DND-41 (cell line): ENCODE measurements at regions not wholly inside any gene's neighbourhood (a gene's known extent, or its start where the extent isn't known, plus 50 kb on each side); places are given as distances from the start of the nearest gene placed in this dataset.
A peak's percentile ranks its signal among the peaks of the same experiment; 100 is the strongest.

Experiments used
- ATAC-seq: fragments of 200-7000 bp; cut with Tn5 transposase; 3 replicates; pipeline ENCODE4 v1.9.1; 2021; ENCODE audit warnings: low read depth; ENCODE audit not compliant: insufficient read depth
- DNase-seq: peaks from one replicate; pipeline ENCODE4 v3.0.0-alpha.2; 2020
- H2AFZ ChIP-seq: 2 replicates; pipeline ENCODE4 v1.6.0; 2012; ENCODE audit warnings: low read depth, low read length
- H3K27ac ChIP-seq: 2 replicates; pipeline ENCODE4 v1.5.1; 2012; ENCODE audit warnings: low read length, inconsistent platforms
- H3K27me3 ChIP-seq: fragments of 200-600 bp; sonication (generic); 2 replicates; pipeline ENCODE4 v1.6.0; 2012; ENCODE audit warnings: low read length, mild to moderate bottlenecking, inconsistent platforms; ENCODE audit not compliant: insufficient read depth, poor library complexity
- H3K36me3 ChIP-seq: 2 replicates; pipeline ENCODE4 v1.5.1; 2012; ENCODE audit warnings: low read length, inconsistent platforms; ENCODE audit not compliant: insufficient read depth
- H3K4me1 ChIP-seq: 2 replicates; pipeline ENCODE4 v1.5.1; 2012; ENCODE audit warnings: mild to moderate bottlenecking, low read length; ENCODE audit not compliant: insufficient read depth
- H3K4me2 ChIP-seq: 2 replicates; pipeline ENCODE4 v1.6.0; 2012; ENCODE audit warnings: mild to moderate bottlenecking, moderate library complexity, low read length, inconsistent platforms; ENCODE audit not compliant: insufficient read depth
- H3K4me3 ChIP-seq, 2 experiments: fragments of 200-600 bp in 1 of 2; shearing (Covaris generic) in 1 of 2; 2 replicates each; pipeline ENCODE4 v1.5.1; 2012 to 2016; ENCODE audit warnings: inconsistent platforms in 2 of 2, low read length in 2 of 2, mild to moderate bottlenecking in 2 of 2, low read depth in 1 of 2, moderate library complexity in 1 of 2
- H3K79me2 ChIP-seq: 2 replicates; pipeline ENCODE4 v1.6.0; 2012; ENCODE audit warnings: low read length, inconsistent platforms; ENCODE audit not compliant: insufficient read depth
- H3K9ac ChIP-seq: 2 replicates; pipeline ENCODE4 v1.6.0; 2012; ENCODE audit warnings: low read depth, mild to moderate bottlenecking, inconsistent platforms, low read length, moderate library complexity
- H3K9me3 ChIP-seq: 2 replicates; pipeline ENCODE4 v1.5.1; 2012; ENCODE audit warnings: low read length, moderate library complexity, mild to moderate bottlenecking, inconsistent platforms; ENCODE audit not compliant: insufficient read depth, severe bottlenecking
- H4K20me1 ChIP-seq: 2 replicates; pipeline ENCODE4 v1.6.0; 2012; ENCODE audit warnings: low read length; ENCODE audit not compliant: insufficient read depth
- CTCF ChIP-seq: IDR thresholded peaks from 2 replicates; pipeline ENCODE4 v1.5.1; 2012; ENCODE audit warnings: borderline replicate concordance, low read length, moderate library complexity, mild to moderate bottlenecking; ENCODE audit not compliant: poor library complexity, severe bottlenecking; ENCODE audit errors: extremely low read depth
- EZH2 ChIP-seq: IDR thresholded peaks from 3 replicates; pipeline ENCODE4 v1.6.1; 2012; ENCODE audit warnings: borderline replicate concordance, low read depth, mild to moderate bottlenecking, moderate library complexity, low read length, inconsistent platforms; ENCODE audit not compliant: severe bottlenecking

GRCh38 chr4:139611391-139611790 is 54.2 kb upstream of the MGST2 start:
- TF ChIP-seq CTCF: no peak
- no peak for TF ChIP-seq EZH2
- Histone ChIP-seq H2AFZ (no peak overlapping the region), H4K20me1 (no peaks in the 10 kb centered on the region), H3K4me1 (no peaks in the 10 kb centered on the region), H3K27me3 (no peaks in the 10 kb centered on the region), H3K9ac (no peak overlapping the region), H3K36me3 (no peaks in the 10 kb centered on the region), H3K9me3 (no peaks in the 10 kb centered on the region), H3K79me2 (no peaks in the 10 kb centered on the region), H3K27ac (no peak overlapping the region), H3K4me2 (no peak overlapping the region), H3K4me3 (no peak overlapping the region)
- DNase-seq (no peak), ATAC-seq (no peak)

- TF ChIP-seq CTCF: no peak
- no peak for TF ChIP-seq EZH2
- no peaks in the 10 kb centered on the region for H3K36me3 ChIP-seq
- no peak overlapping the region for H3K4me3 ChIP-seq
- no peaks in the 10 kb centered on the region for H3K27me3 ChIP-seq
- ATAC-seq (0 out of 3 replicates have a peak, but pooled peaks have one; percentile 37), DNase-seq (no peak)
- H3K9ac ChIP-seq: no peak overlapping the region
- no peaks in the 10 kb centered on the region for H3K4me1 ChIP-seq
- no peak overlapping the region for H2AFZ ChIP-seq
- no peak overlapping the region for H3K4me2 ChIP-seq
- no peak overlapping the region for H3K27ac ChIP-seq
- no peaks in the 10 kb centered on the region for H3K79me2 ChIP-seq
- H4K20me1 ChIP-seq: no peaks in the 10 kb centered on the region
- H3K9me3 ChIP-seq: no peaks in the 10 kb centered on the region
Measured at GRCh38 chr4:139609647-139610046, 53.6 kb upstream of the SETD7 start.

GRCh38 chr4:139607502-139608060 is 51.6 kb upstream of the SETD7 start:
- H3K9ac ChIP-seq: no peak overlapping the region
- DNase-seq: no peak
- H2AFZ ChIP-seq: no peak overlapping the region
- H3K27me3 ChIP-seq: no peaks in the 10 kb centered on the region
- no peaks in the 10 kb centered on the region for H3K4me1 ChIP-seq
- no peak overlapping the region for H3K4me2 ChIP-seq
- H3K79me2 ChIP-seq: no peaks in the 10 kb centered on the region
- H3K4me3 ChIP-seq: no peak overlapping the region
- TF ChIP-seq EZH2 (no peak), CTCF (no peak)
- no peak overlapping the region for H3K27ac ChIP-seq
- no peaks in the 10 kb centered on the region for H4K20me1 ChIP-seq
- no peak for ATAC-seq
- no peaks in the 10 kb centered on the region for H3K9me3 ChIP-seq
- H3K36me3 ChIP-seq: no peaks in the 10 kb centered on the region
